Fibroblast of skin of right quadriceps (primary cell): ENCODE measurements at regions not wholly inside any gene's neighbourhood (a gene's known extent, or its start where the extent isn't known, plus 50 kb on each side); places are given as distances from the start of the nearest gene placed in this dataset.
A peak's percentile ranks its signal among the peaks of the same experiment; 100 is the strongest.
"Not testable (repeated sequence)": the region's sequence is repeated elsewhere in the genome, so short reads cannot be mapped to it uniquely, and the experiment has no call there.

Experiments
- DNase-seq: peaks from one replicate; pipeline ENCODE4 v3.0.0-alpha.2; 2013

- no peak for DNase-seq
These were observed 231.6 kb downstream of the TEX36 start for GRCh38 chr10:125451319-125451718.

- DNase-seq = no peak
These were observed 232.7 kb downstream of the TEX36 start for GRCh38 chr10:125450218-125450617.

DNA sequence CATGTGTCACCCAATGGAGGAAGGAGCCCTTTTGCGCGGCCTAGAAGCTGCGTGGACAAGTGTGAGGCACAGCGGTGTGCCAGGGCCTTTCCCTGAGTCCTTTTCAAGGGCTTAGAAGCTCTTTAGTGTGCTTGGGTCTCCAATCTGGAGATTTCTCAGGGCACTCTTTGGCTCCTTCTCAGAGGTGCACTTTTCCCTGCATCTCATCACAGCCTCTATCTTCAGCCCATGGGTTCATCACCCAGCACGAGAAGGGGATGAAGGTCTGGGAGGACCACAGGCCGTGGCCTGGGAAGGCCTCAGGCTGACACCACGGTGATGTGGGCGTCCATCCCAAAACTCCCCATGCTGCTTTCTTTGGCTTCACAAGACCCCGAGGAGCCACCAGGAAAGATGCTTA, 233.4 kb downstream of the TEX36 start:
- no peak for DNase-seq

- DNase-seq = peak; percentile 3
These were observed 234.4 kb downstream of the TEX36 start for GRCh38 chr10:125448596-125448995.

DNA sequence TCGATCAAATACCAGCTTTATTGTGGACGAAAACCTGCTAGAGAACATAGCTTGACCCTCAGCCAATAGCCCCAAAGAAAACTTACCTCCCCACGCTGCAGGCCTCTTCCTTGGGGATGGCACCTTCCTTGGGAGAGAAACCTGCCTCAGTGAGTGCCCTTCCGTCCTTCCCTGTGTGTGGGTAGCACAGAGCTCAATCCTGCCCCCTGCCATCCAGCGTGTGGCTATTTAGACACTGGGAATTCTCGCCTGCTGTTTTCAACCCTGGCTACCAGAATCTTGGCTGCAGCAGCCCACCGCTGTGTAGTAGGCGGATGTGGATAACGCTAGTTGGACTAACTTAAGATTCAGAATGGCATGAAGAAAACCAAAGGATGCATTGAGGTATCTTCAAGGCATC, 238.2 kb downstream of the TEX36 start:
- DNase-seq = no peak

DNA sequence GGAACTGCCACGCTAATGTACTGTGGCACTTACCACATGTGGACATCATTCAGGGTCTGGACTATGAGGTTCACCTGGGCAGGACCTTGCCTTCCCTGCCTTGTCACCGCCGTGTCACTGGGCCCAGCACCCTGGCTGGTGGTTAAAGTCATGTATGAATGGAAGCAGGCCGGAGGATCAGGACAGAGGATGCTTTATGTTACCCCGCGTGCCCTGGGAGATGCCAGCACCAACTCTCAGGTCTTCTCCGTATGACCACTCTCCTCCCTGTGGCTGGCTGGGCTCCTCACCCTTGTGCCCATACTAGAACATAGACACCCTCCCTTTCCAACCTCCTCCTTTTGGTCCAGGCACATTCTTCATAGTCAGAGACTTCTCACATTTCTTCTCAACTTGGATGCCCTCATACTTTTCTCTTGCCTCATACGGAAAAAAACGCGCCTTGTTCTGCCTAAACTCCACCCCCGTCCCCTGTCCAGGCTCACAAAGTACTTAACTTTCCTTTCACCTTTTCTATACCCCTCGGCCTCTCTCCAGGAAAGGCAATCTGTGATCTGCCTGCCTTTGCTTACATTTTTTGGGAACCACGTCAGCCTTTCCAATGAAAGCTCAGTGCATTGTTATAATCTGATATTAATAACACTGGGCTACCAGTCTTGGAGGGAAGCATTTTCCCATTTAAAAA, 240.0 kb downstream of the TEX36 start:
- peak; percentile 10 for DNase-seq

GRCh38 chr10:125441151-125441550, 241.8 kb downstream of the TEX36 start:
- peak; percentile 68 for DNase-seq

- no peak for DNase-seq
These were observed 251.8 kb downstream of the TEX36 start for GRCh38 chr10:125431149-125431548.

DNA sequence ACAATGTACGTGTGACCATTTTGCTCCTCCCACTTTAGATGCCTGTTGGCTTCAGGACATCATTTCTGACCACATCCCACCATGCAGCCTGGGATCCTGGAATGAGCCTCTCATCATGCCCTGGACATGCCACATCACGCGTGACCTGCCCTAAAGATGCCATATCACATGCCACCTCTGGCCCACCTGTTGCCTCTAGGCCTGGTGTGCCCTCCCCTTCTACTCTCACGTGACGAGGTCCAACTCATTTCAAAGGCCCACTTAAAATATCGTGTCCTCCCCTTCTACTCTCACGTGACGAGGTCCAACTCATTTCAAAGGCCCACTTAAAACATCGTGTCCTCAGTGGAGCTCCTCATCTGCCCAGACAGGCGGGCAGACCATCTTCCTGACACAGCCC, 254.9 kb downstream of the TEX36 start:
- no peak for DNase-seq

- no peak for DNase-seq
These were observed 258.6 kb downstream of the TEX36 start for GRCh38 chr10:125424191-125424847.

DNA sequence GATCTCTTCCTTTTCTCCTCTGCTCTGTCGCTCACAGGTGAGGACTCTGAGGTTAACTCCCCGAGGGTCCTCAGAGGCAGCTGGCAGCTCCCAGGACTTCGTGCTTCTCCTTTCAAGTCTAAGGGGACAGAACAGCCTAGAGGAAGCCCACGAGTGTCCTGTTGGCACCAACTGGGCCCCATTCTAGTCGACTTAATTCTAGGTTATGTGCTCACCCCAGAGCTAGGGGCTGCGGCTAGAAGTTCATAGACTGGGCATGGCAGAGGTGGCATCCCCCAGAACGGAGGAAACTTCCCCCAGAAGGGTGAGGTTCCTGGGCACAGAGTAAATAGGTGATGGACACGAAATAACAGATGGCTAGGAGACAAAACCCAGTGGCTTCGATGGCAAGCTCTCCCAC, 259.4 kb downstream of the TEX36 start:
- DNase-seq = no peak

- DNase-seq = no peak
These were observed 259.5 kb upstream of the CTBP2 start for GRCh38 chr10:125419831-125420230.

DNA sequence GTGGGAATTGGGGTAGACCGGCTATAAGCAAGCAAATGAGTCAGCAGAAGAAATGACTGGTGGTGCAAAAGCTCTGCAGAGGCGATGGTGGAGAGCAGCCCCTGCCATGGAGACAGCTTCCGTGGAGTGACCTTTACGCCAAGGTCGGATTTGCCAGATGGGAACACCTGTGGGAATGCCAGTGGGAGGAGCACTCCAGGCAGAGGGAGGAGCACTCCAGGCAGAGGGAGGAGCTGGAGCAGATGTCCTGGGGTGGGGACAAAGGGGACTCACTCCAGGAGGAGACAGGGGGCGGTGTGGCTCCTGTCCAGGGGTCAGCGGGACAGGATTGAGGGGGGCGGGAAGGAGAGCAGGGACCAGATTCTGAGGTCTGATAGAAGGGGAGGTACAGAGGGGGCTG, 258.8 kb upstream of the CTBP2 start:
- no peak for DNase-seq

DNA sequence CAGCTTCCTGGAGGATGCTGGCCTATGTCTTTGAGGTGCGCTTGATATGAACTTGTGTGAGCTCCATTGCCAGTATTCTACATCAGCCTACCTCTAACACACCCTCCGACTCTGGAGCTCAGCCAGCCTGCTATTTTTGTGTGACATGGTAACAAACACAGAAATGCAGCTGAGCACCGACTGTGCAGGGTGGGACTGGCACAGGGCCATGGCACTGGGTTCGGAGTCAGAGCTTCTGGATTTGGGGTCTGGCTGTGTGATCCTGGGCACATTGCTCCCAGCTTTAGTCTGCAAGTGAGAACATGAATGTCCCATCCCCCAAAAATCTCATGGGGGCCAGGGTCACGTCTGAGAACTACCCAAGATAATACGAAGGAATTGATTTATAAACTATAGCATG, 257.2 kb upstream of the CTBP2 start:
- no peak for DNase-seq

GRCh38 chr10:125415964-125416363, 255.6 kb upstream of the CTBP2 start:
- no peak for DNase-seq

DNA sequence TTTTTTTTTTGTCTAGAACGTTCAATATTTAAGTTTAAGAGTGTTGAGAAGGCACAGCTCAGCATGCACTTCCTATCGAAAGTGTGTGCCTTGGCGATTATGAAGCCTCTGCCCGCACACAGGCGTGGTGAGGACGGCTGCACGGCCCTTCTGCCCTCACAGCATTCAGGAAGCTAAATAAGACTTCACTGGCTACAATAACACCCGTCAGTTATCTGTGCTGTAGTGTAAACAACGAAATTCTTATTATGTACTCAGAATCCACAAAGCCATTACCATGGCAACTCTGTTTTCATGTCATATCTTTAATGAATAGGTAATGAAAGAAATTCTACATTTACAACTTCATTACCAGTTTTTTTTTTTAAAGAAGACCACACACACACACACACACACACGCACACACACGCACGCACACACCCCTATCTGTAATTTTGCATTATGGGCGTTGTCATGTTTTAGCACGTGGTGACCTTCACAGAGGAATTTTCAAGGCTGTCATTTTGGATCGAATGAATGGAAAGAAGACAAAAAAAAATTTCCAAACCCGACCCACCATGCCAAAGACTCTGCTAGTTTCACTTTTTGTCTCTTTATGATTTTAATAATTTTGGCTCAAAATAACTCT, 254.8 kb upstream of the CTBP2 start:
- DNase-seq = no peak

DNA sequence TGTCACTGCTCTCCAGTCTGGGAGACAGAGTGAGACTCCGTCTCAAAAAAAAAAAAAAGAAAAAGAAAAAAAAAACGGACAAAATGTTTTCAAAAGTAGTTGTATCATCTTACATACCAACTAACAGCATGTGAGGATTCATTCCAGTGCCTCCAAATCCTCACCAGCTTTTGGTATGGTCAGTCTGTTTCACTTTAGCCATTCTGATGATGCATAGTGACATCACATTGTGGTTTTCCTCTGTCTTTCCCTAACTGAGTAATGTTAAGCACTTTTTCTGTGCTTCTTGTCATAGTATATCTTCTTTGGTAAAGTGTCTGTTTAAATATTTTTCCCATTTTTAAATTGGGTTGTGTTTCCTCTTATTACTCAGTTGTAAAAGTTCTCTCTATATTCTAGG, 251.4 kb upstream of the CTBP2 start:
- peak; percentile 93 for DNase-seq

GRCh38 chr10:125409756-125410155, 249.4 kb upstream of the CTBP2 start:
- no peak for DNase-seq

GRCh38 chr10:125407557-125407956, 247.2 kb upstream of the CTBP2 start:
- no peak for DNase-seq

DNA sequence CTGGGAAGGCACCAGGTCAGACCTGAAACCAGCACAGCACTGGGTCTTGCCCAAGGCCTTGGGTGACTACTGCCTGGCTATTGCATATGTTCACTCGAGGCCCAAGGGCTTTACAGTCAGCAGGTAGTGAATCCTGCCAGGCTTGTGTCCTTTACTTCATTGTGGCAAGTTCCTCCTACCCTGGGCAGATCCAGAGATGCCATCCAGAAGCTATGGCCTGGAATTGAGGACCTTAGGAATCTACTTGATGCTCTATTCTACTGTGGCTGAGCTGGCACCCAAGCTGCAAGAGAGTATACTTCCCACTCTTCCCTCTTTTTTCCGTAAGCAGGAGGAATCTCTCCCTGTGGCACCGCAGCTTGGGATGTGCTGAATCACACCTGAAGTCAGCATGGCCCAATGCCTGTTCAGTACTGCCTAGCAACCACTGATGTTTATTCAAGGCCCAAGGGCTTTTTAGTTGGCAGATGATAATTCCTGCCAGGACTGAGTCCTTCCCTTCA, 246.7 kb upstream of the CTBP2 start:
- peak; percentile 37 for DNase-seq

GRCh38 chr10:125404902-125405301, 244.5 kb upstream of the CTBP2 start:
- DNase-seq = not testable (repeated sequence)

- DNase-seq = no peak
These were observed 241.1 kb upstream of the CTBP2 start for GRCh38 chr10:125401462-125401861.

DNA sequence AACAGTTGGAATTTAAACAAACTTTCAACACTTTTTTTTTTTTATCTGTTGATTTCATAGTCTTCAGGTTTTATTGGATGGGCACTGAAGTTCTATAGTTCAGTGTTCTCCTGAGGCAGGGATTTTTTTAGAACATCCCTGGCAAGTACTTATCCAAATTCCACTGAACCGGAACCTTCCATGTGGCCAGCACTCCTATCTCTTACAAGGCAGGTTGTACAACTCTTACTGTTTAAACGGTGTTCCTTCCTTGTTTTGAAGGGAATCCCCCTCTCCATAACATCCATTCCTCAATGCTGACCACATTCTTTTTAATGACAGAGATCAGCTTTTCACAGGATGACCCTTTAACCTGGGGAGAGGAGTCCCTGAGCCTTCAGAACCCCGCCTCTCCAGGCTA, 238.9 kb upstream of the CTBP2 start:
- no peak for DNase-seq

DNA sequence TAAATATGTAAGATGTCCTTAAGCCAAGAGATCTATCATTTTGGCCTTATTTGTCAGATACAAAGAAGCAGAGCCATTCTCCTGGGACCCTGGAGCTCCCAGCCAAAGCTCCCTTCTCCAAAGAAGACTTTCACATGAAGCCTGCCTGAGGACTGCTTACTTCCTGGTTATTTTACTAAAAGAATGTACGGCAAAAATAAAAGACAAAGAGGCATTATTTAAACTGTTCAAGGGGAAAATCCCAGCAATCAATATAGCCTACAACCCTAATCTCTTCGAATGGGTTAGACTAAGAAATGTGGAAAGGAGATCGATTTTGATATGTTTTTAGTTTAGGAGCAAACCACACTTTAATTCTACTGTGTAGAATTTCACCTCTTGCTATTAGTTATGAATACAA, 237.9 kb upstream of the CTBP2 start:
- no peak for DNase-seq
